SH-SY5Y (cell line): ENCODE measurements at regions not wholly inside any gene's neighbourhood (a gene's known extent, or its start where the extent isn't known, plus 50 kb on each side); places are given as distances from the start of the nearest gene placed in this dataset.

Experiments
- GATA2 ChIP-seq: IDR thresholded peaks from 2 replicates; pipeline ENCODE4 v1.6.1; 2011; ENCODE audit warnings: mild to moderate bottlenecking, low read depth, low read length
- GATA3 ChIP-seq: IDR thresholded peaks from 2 replicates; pipeline ENCODE4 v1.6.1; 2011; ENCODE audit warnings: low read depth, mild to moderate bottlenecking, low read length, moderate library complexity

- no peak for TF ChIP-seq GATA2
- no peak for TF ChIP-seq GATA3
These were observed 140.6 kb downstream of the ZNF281 start for GRCh38 chr1:200269256-200269655.
